GM12878 (cell line): ENCODE measurements at regions not wholly inside any gene's neighbourhood (a gene's known extent, or its start where the extent isn't known, plus 50 kb on each side); places are given as distances from the start of the nearest gene placed in this dataset.

ENCODE experiments used
- ATAC-seq: fragments of 200-7000 bp; cut with Tn5 transposase; 3 replicates; pipeline ENCODE4 v1.9.1; 2020; ENCODE audit warnings: mild to moderate bottlenecking, moderate library complexity
- BruUV-seq: library from RNA; stranded (reverse); fragments of 400-500 nt; replicated peaks from 2 replicates; lab custom pipeline; 2021; lab: Mats Ljungman, UMichigan
- CTCF ChIA-PET: fragments of 300-600 bp; sonication (Branson Sonifier 250); formaldehyde crosslinking; extraction: SDS; loops from one replicate; lab custom pipeline; 2021; ENCODE audit warnings: inconsistent platforms; lab: Yijun Ruan, JAX
- POLR2A ChIA-PET: fragments of 350-600 bp; formaldehyde crosslinking; extraction: SDS; loops from one replicate; lab custom pipeline; 2021; ENCODE audit warnings: inconsistent platforms; lab: Charles Lee
- RAD21 ChIA-PET: fragments of 300-600 bp; sonication (Branson Sonifier 250); formaldehyde crosslinking; loops from one replicate; lab custom pipeline; 2023; ENCODE audit warnings: antibody characterized with exemption; ENCODE audit not compliant: unreplicated experiment; lab: Charles Lee
- SMC1A ChIA-PET: fragments of 300-600 bp; sonication (Branson Sonifier 250); formaldehyde crosslinking; loops from one replicate; lab custom pipeline; 2023; ENCODE audit not compliant: unreplicated experiment, uncharacterized antibody; lab: Charles Lee
- DNase-seq: peaks from one replicate; pipeline ENCODE4 v3.0.0-alpha.2; 2011; ENCODE audit warnings: low read depth, low spot score
- FAIRE-seq: peaks from 3 replicates; lab custom pipeline; 2011; peaks lifted over from hg19 to GRCh38; lab: Jason Lieb, UNC
- H2AFZ ChIP-seq: 2 replicates; pipeline ENCODE4 v1.6.0; 2011; ENCODE audit warnings: low read depth, low read length, control low read depth; ENCODE audit not compliant: control insufficient read depth
- H3K27ac ChIP-seq: 2 replicates; pipeline ENCODE4 v1.5.1; 2011; ENCODE audit warnings: control low read depth; ENCODE audit not compliant: control insufficient read depth, insufficient read depth
- H3K27me3 ChIP-seq, 2 experiments: replicated peaks in 1 of 2; 2 replicates each; pipeline versions ENCODE4 v1.6.0 to v1.6.1; 2011; ENCODE audit warnings: low read length in 1 of 2; ENCODE audit not compliant: control insufficient read depth in 2 of 2, insufficient read depth in 2 of 2
- H3K36me3 ChIP-seq, 2 experiments: 2 replicates each; pipeline ENCODE4 v1.5.1; 2011; ENCODE audit warnings: low read length in 1 of 2; ENCODE audit not compliant: control insufficient read depth in 2 of 2, insufficient read depth in 2 of 2
- H3K4me1 ChIP-seq: 2 replicates; pipeline ENCODE4 v1.6.1; 2011; ENCODE audit warnings: mild to moderate bottlenecking, low read length, moderate library complexity, mixed read lengths; ENCODE audit not compliant: control insufficient read depth, insufficient read depth
- H3K4me2 ChIP-seq: 2 replicates; pipeline ENCODE4 v1.6.0; 2011; ENCODE audit warnings: control low read depth; ENCODE audit not compliant: control insufficient read depth, insufficient read depth
- H3K4me3 ChIP-seq: fragments of 200-600 bp; sonication (generic); 2 replicates; pipeline ENCODE4 v1.5.1; 2016
- H3K79me2 ChIP-seq: 2 replicates; pipeline ENCODE4 v1.6.0; 2011; ENCODE audit warnings: low read length; ENCODE audit not compliant: control insufficient read depth, insufficient read depth
- H3K9ac ChIP-seq: 2 replicates; pipeline ENCODE4 v1.8.0; 2011; ENCODE audit warnings: low read length, control low read depth, mixed read lengths; ENCODE audit not compliant: control insufficient read depth, insufficient read depth
- H3K9me3 ChIP-seq: replicated peaks from 3 replicates; pipeline ENCODE4 v1.5.1; 2011; ENCODE audit warnings: mild to moderate bottlenecking, low read length; ENCODE audit not compliant: control insufficient read depth, insufficient read depth
- H4K20me1 ChIP-seq: 2 replicates; pipeline ENCODE4 v1.6.0; 2011; ENCODE audit not compliant: control insufficient read depth, insufficient read depth
- ATF7 ChIP-seq: fragments of 450-650 bp; IDR thresholded peaks from 2 replicates; pipeline ENCODE4 v1.6.1; 2016; ENCODE audit warnings: low read depth, mild to moderate bottlenecking
- ESRRA ChIP-seq: IDR thresholded peaks from 2 replicates; pipeline ENCODE4 v1.6.1; 2012; ENCODE audit warnings: mild to moderate bottlenecking, low read length, improper control_type of control experiment
- ETV6 ChIP-seq, 2 experiments: fragments of 450-650 bp in 1 of 2; IDR thresholded peaks in 1 of 2; conservative IDR thresholded peaks in 1 of 2; 2 replicates each; pipeline ENCODE4 v1.6.1; 2014; ENCODE audit warnings: antibody characterized with exemption in 1 of 2, borderline replicate concordance in 1 of 2, low read depth in 1 of 2, mild to moderate bottlenecking in 1 of 2, moderate library complexity in 1 of 2
- EZH2 ChIP-seq: IDR thresholded peaks from 2 replicates; pipeline ENCODE4 v1.6.1; 2012; ENCODE audit warnings: low read depth, mild to moderate bottlenecking, control low read depth, inconsistent platforms, low read length, borderline replicate concordance; ENCODE audit not compliant: control insufficient read depth
- FOXK2 ChIP-seq: fragments of 450-650 bp; IDR thresholded peaks from 2 replicates; pipeline ENCODE4 v1.6.1; 2017; ENCODE audit warnings: mild to moderate bottlenecking, moderate library complexity
- GATAD2B ChIP-seq: fragments of 450-650 bp; conservative IDR thresholded peaks from 2 replicates; pipeline ENCODE4 v1.6.1; 2017; ENCODE audit warnings: low read depth, mild to moderate bottlenecking, moderate library complexity
- HDAC6 ChIP-seq: fragments of 200-600 bp; sonication (generic); IDR thresholded peaks from one replicate; pipeline ENCODE4 v1.8.0; 2017; ENCODE audit warnings: antibody characterized with exemption; ENCODE audit not compliant: unreplicated experiment
- IKZF2 ChIP-seq, 2 experiments: fragments of 450-650 bp; IDR thresholded peaks; 2 replicates each; pipeline ENCODE4 v1.6.1; 2017; ENCODE audit warnings: mild to moderate bottlenecking in 2 of 2, moderate library complexity in 2 of 2
- JUND ChIP-seq: IDR thresholded peaks from 2 replicates; pipeline ENCODE4 v1.6.1; 2012; ENCODE audit warnings: low read depth, mild to moderate bottlenecking, low read length, improper control_type of control experiment, moderate library complexity
- KLF5 ChIP-seq: fragments of 450-650 bp; IDR thresholded peaks from 2 replicates; pipeline ENCODE4 v1.6.1; 2014; ENCODE audit warnings: mild to moderate bottlenecking; ENCODE audit not compliant: partially characterized antibody
- NBN ChIP-seq: fragments of 450-650 bp; IDR thresholded peaks from 2 replicates; pipeline ENCODE4 v1.6.1; 2016
- RAD51 ChIP-seq: fragments of 450-650 bp; IDR thresholded peaks from 2 replicates; pipeline ENCODE4 v1.6.1; 2016; ENCODE audit warnings: moderate library complexity, mild to moderate bottlenecking, inconsistent platforms
- RCOR1 ChIP-seq: conservative IDR thresholded peaks from 2 replicates; pipeline ENCODE4 v1.6.1; 2012; ENCODE audit warnings: low read depth, low read length, improper control_type of control experiment
- SMAD1 ChIP-seq: fragments of 450-650 bp; IDR thresholded peaks from 2 replicates; pipeline ENCODE4 v1.6.1; 2018; ENCODE audit warnings: mild to moderate bottlenecking, low read depth; ENCODE audit not compliant: partially characterized antibody
- SMC3 ChIP-seq: IDR thresholded peaks from 2 replicates; pipeline ENCODE4 v1.6.1; 2011; ENCODE audit warnings: low read length, improper control_type of control experiment, borderline replicate concordance
- SREBF2 ChIP-seq: IDR thresholded peaks from 2 replicates; pipeline ENCODE4 v1.6.1; 2012; ENCODE audit warnings: mild to moderate bottlenecking, low read length
- ZZZ3 ChIP-seq: IDR thresholded peaks from 2 replicates; pipeline ENCODE4 v1.6.1; 2011; ENCODE audit warnings: low read depth; ENCODE audit not compliant: control insufficient read depth, insufficient read length
- WGBS: methylation state at CpG from one replicate; pipeline ENCODE4 v1.1.6; 2016; ENCODE audit warnings: low lambda C conversion rate; ENCODE audit not compliant: insufficient replicate concordance, insufficient coverage; ENCODE audit errors: missing lambda C conversion rate; 5-methylcytosine and 5-hydroxymethylcytosine counted together
- in situ Hi-C: fragments of 300-500 bp; cut with MboI; formaldehyde crosslinking; loops from 9 replicates; pipeline ENCODE4 v1.14.3; 2018; ENCODE audit warnings: mixed read lengths
- intact Hi-C: fragments of 100-400 bp; cut with micrococcal nuclease; formaldehyde crosslinking; loops from one replicate; pipeline ENCODE4 v1.14.2; 2022; ENCODE audit not compliant: unreplicated experiment
- TF ChIP-seq, protein P1 (sequence below): IDR thresholded peaks from 2 replicates; pipeline ENCODE4 v1.6.1; 2011; ENCODE audit warnings: low read depth, mild to moderate bottlenecking, low read length, moderate library complexity, borderline replicate concordance; ENCODE audit errors: extremely low read depth
- TF ChIP-seq, protein P2 (sequence below): IDR thresholded peaks from 2 replicates; pipeline ENCODE4 v1.6.1; 2012; ENCODE audit warnings: low read depth, low read length, improper control_type of control experiment

DNA sequence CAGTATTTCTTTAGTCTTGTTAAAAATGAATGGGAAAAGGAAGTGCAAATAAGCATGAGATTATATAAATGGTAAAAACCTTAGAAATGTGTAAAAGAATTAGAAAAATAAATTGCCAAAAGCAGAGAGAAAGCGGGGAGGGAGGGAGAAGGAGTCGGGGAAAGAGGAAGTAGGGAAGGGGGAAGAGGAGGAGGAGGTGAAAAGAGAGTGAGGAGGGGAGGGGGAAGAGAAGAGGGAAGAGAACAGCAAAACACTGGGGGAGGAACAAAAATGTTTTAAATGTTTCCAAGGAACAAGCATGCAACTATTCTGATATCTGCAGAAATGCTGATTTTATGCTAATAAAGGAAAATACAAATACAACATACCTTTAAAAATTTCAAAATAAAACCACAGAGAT lies 317.5 kb downstream of the PIK3R1 start (continued):
- TF ChIP-seq SMAD1 (no peak), EZH2 (no peak)

DNA sequence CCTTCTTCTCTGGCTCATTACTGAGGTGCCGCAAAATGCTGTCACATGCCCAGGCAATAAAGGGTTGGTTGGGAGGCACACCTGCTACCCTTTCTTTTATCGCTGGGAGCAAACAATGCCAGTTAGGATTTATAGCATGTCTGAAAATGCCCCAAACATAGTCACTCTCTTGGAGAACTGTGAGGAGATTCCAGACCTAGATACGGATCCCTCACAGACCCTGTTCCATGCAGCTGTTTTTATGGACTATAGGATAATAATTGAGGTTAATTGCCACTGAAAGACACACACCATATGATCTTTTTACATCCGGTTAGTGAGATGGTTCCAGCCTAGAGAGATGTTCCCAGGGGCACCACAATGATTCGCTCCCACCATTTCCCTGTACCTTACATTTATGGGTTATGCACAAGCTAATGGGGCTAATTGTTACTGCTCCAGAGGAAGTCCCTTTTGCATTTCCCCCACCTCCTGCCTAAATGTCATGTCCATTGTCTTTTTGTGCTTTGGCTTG lies 318.1 kb downstream of the PIK3R1 start:
- Histone ChIP-seq H3K9me3 (no peaks in the 10 kb centered on the region), H3K36me3 (no peaks in the 10 kb centered on the region), H4K20me1 (no peaks in the 10 kb centered on the region), H3K4me1 (no peaks in the 10 kb centered on the region), H3K4me3 (no peak overlapping the region), H3K79me2 (no peaks in the 10 kb centered on the region), H3K9ac (no peak overlapping the region), H3K27ac (no peak overlapping the region), H3K4me2 (no peak overlapping the region), H3K27me3 (no peaks in the 10 kb centered on the region; a peak in 1 of 4 replicates), H2AFZ (no peak overlapping the region)
- ChIA-PET POLR2A (no interaction called here), RAD21 (no interaction called here), SMC1A (no interaction called here), CTCF (interaction anchor here (0.6 kb wide), 1 partner anchor 141 kb away, joined by 3 read pairs; no protein-coding TSS in a partner anchor)
- in situ Hi-C loops: no loop called here
- 37% methylated on average over 5 of the region's 5 CpGs for WGBS
- no TSS peak for BruUV-seq
- DNase-seq: no peak
- FAIRE-seq: no peak
- intact Hi-C loops: no loop called here
- TF ChIP-seq JUND: no peak
- TF ChIP-seq GATAD2B: no peak
- TF ChIP-seq, protein P1, sequence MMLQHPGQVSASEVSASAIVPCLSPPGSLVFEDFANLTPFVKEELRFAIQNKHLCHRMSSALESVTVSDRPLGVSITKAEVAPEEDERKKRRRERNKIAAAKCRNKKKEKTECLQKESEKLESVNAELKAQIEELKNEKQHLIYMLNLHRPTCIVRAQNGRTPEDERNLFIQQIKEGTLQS: no peak
- TF ChIP-seq KLF5: no peak
- no peak for TF ChIP-seq HDAC6
- no peak for TF ChIP-seq FOXK2
- TF ChIP-seq RAD51: no peak
- TF ChIP-seq ATF7: no peak
- TF ChIP-seq SREBF2: no peak
- TF ChIP-seq ESRRA: no peak
- no peak for TF ChIP-seq ZZZ3
- TF ChIP-seq IKZF2 (IDR thresholded peaks at IDR 0.05): no peak
- TF ChIP-seq, protein P2, sequence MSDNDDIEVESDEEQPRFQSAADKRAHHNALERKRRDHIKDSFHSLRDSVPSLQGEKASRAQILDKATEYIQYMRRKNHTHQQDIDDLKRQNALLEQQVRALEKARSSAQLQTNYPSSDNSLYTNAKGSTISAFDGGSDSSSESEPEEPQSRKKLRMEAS: no peak
- TF ChIP-seq RCOR1: no peak
- no peak for TF ChIP-seq ETV6 (conservative IDR thresholded peaks at IDR 0.05 in 1 of 2, IDR thresholded peaks at IDR 0.05 in 1 of 2; ENCODE audit: borderline replicate concordance in 1 of 2, low read depth in 1 of 2)
- TF ChIP-seq SMC3: no peak
- TF ChIP-seq NBN: no peak
- ATAC-seq: no peak
